ENCODE measurements at regions not wholly inside any gene's neighbourhood (a gene's known extent, or its start where the extent isn't known, plus 50 kb on each side); places are given as distances from the start of the nearest gene placed in this dataset.

DNA sequence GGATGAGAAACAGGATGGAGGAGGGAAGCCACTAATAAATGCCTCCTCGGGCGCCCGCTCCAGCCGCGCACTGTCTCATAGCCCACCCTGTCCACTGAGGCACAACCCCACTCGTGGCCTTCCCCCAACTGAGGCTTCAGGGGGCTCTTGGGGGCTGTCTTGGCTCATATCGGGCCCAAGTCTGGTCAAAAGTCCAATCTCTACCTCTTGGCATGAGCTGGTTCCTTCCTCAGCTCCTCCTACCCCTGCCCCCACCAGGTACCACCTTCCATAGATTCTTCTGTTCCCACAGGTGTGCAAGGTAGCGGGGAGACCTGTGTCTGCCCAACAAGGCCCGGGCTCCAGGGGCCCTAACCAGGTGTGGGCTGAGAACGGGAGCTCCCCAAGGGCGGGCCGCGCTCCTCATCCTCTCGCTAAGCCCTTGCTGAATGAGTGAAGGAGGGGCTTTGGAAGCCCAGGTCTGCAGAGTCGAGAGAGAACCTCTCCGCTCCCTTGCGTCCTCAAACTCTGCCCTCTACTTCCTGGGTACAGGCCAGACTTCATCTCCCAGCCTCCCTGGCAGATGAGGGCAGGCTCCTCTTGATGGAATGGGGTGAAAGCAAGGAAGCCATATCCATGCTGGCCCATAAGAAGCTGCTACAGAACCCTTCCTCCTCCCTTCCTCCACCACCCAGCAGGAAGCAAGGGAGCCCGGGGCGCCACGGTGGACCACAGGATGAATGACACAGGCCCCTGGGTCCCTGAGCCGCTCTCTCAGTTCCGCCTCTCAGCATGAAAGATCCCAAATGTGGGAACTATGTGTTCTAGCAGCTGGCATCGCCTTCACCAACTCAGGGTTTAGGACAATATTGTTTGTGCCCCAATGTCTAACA is 74.7 kb downstream of the PSMG1 start:
- Histone ChIP-seq H3K9me2 (replicated peaks; ENCODE audit: insufficient read depth) (no peaks in the 10 kb centered on the region), H3K79me2 (no peaks in the 10 kb centered on the region), H3K27ac (no peak overlapping the region), H3K9me3 (ENCODE audit: low read depth) (no peaks in the 10 kb centered on the region), H3K36me3 (replicated peaks; ENCODE audit: insufficient read depth, low read depth) (no peaks in the 10 kb centered on the region), H3K4me3 (no peak overlapping the region), H4K20me1 (ENCODE audit: insufficient read depth, poor library complexity, severe bottlenecking) (no peaks in the 10 kb centered on the region), H3K4me2 (no peak overlapping the region), H3K4me1 (ENCODE audit: insufficient read depth) (peaks cover 7% of the 10 kb centered on the region), H3K27me3 (no peaks in the 10 kb centered on the region), H2AFZ (no peak overlapping the region)
- no peak for DNase-seq (ENCODE audit: low spot score)
- TF ChIP-seq, protein P1, sequence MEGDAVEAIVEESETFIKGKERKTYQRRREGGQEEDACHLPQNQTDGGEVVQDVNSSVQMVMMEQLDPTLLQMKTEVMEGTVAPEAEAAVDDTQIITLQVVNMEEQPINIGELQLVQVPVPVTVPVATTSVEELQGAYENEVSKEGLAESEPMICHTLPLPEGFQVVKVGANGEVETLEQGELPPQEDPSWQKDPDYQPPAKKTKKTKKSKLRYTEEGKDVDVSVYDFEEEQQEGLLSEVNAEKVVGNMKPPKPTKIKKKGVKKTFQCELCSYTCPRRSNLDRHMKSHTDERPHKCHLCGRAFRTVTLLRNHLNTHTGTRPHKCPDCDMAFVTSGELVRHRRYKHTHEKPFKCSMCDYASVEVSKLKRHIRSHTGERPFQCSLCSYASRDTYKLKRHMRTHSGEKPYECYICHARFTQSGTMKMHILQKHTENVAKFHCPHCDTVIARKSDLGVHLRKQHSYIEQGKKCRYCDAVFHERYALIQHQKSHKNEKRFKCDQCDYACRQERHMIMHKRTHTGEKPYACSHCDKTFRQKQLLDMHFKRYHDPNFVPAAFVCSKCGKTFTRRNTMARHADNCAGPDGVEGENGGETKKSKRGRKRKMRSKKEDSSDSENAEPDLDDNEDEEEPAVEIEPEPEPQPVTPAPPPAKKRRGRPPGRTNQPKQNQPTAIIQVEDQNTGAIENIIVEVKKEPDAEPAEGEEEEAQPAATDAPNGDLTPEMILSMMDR (IDR thresholded peaks at IDR 0.05; ENCODE audit: poor library complexity), result no peak
- TF ChIP-seq EZH2 (IDR thresholded peaks at IDR 0.05; ENCODE audit: borderline replicate concordance), result no peak
- no peak for TF ChIP-seq EZH2phosphoT487 (IDR thresholded peaks at IDR 0.05; ENCODE audit: low read depth, severe bottlenecking, unreplicated experiment)
- WGBS (ENCODE audit: low lambda C conversion rate, missing lambda C conversion rate), result 95% methylated on average over 23 of the region's 23 CpGs

DNA sequence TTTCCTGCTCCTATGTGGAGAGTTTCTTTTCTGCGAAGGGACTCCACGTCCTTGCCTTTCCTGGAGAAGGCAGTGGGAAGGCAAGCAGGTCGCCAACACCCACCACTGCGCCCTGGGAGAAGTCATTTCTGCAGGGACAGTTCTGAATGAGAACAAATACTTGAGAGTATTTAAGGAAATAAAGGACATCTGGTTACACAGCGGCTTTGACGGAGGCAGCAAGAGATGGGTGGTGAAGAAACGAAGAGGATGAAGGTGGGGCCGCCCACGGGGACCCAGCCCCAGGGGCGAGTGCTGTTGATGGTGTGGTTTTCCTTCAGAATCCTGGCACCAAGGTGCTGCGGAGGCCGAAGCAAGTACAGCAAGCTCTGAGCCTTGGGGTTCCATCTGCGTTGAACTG is 75.5 kb downstream of the PSMG1 start:
- no peak for DNase-seq (ENCODE audit: low spot score)
- H3K9me3 ChIP-seq (ENCODE audit: low read depth), result no peaks in the 10 kb centered on the region
- WGBS (ENCODE audit: low lambda C conversion rate, missing lambda C conversion rate), result 98% methylated on average over 13 of the region's 13 CpGs

DNA sequence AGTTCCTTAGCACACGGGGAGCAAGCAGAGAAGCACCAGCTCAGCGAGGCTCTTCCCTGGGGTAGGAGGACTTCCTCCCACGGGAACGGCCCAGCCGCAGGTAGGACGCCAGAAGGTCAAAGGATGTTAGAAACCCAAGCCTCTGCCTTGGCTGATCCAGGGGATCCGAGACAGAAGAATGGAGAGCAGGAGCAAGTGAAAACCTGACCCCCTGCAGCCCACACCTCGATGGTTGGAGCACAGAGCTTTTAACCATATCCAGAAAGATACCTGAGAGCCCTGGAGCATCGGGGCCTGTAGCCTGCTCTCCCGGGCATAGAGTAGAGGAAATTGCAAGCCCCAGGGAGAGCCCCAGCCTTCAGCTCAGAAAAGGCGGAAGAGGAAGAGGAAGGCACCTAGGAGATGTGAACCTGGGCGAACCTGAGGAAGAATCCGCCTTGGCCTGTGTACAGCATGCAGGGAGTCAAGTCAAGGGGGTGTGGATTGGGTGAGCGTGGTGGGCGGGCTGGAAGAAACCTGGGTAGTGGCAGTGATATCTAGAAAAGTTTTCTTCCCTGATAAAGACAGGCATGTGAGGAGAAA is 76.3 kb downstream of the PSMG1 start:
- Histone ChIP-seq H3K4me3 (no peak overlapping the region), H3K27me3 (no peaks in the 10 kb centered on the region), H3K4me2 (no peak overlapping the region), H2AFZ (no peak overlapping the region), H3K9me3 (ENCODE audit: low read depth) (no peaks in the 10 kb centered on the region), H3K27ac (no peak overlapping the region), H3K9me2 (replicated peaks; ENCODE audit: insufficient read depth) (no peaks in the 10 kb centered on the region), H4K20me1 (ENCODE audit: insufficient read depth, poor library complexity, severe bottlenecking) (no peaks in the 10 kb centered on the region), H3K79me2 (no peaks in the 10 kb centered on the region), H3K4me1 (ENCODE audit: insufficient read depth) (peaks cover 8% of the 10 kb centered on the region), H3K36me3 (replicated peaks; ENCODE audit: insufficient read depth, low read depth) (no peaks in the 10 kb centered on the region)
- no peak for DNase-seq (ENCODE audit: low spot score)
- 95% methylated on average over 15 of the region's 15 CpGs for WGBS (ENCODE audit: low lambda C conversion rate, missing lambda C conversion rate)
- no peak for TF ChIP-seq EZH2phosphoT487 (IDR thresholded peaks at IDR 0.05; ENCODE audit: low read depth, severe bottlenecking, unreplicated experiment)

More for the DNA sequence above, 75.5 kb downstream of the PSMG1 start:
- TF ChIP-seq, protein P1 (IDR thresholded peaks at IDR 0.05; ENCODE audit: poor library complexity), result no peak
- no peak for TF ChIP-seq EZH2 (IDR thresholded peaks at IDR 0.05; ENCODE audit: borderline replicate concordance)
- TF ChIP-seq EZH2phosphoT487 (IDR thresholded peaks at IDR 0.05; ENCODE audit: low read depth, severe bottlenecking, unreplicated experiment), result no peak
- Histone ChIP-seq H3K36me3 (replicated peaks; ENCODE audit: insufficient read depth, low read depth) (no peaks in the 10 kb centered on the region), H3K4me3 (no peak overlapping the region), H4K20me1 (ENCODE audit: insufficient read depth, poor library complexity, severe bottlenecking) (no peaks in the 10 kb centered on the region), H3K9me2 (replicated peaks; ENCODE audit: insufficient read depth) (no peaks in the 10 kb centered on the region), H3K4me1 (ENCODE audit: insufficient read depth) (peaks cover 8% of the 10 kb centered on the region), H3K79me2 (no peaks in the 10 kb centered on the region), H3K27ac (no peak overlapping the region), H3K27me3 (no peaks in the 10 kb centered on the region), H2AFZ (no peak overlapping the region), H3K4me2 (no peak overlapping the region)

DNA sequence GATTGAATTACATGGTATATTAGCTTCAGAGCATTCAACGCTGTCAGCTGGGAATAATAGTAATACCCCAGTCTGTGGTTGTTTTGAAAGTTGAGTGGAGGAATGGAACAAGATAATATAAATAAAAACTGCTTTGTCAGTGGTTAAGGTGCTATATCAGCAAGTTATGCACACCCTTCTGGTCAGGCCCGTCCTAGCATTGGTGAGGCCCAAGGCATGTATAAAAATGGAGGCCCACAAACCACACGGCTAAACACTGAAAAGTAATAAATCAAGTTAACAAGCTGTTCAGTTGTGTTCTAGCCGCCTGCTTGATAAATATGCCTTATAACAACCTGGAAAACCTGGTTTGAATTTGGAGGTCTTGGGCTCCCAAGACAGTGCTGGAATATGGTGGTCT is 77.4 kb downstream of the PSMG1 start:
- H3K27ac ChIP-seq, result peak overlapping the region; percentile 69

More for the DNA sequence above, 77.4 kb downstream of the PSMG1 start:
- Histone ChIP-seq H2AFZ (no peak overlapping the region), H3K9me3 (ENCODE audit: low read depth) (no peaks in the 10 kb centered on the region), H3K9me2 (replicated peaks; ENCODE audit: insufficient read depth) (no peaks in the 10 kb centered on the region), H3K36me3 (replicated peaks; ENCODE audit: insufficient read depth, low read depth) (no peaks in the 10 kb centered on the region), H4K20me1 (ENCODE audit: insufficient read depth, poor library complexity, severe bottlenecking) (no peaks in the 10 kb centered on the region), H3K79me2 (no peaks in the 10 kb centered on the region), H3K27me3 (no peaks in the 10 kb centered on the region), H3K4me2 (no peak overlapping the region), H3K4me3 (no peak overlapping the region), H3K4me1 (ENCODE audit: insufficient read depth) (peaks cover 8% of the 10 kb centered on the region)
- no peak for DNase-seq (ENCODE audit: low spot score)
- 57% methylated on average over 4 of the region's 4 CpGs for WGBS (ENCODE audit: low lambda C conversion rate, missing lambda C conversion rate)
- TF ChIP-seq, protein P1 (IDR thresholded peaks at IDR 0.05; ENCODE audit: poor library complexity), result no peak
- TF ChIP-seq EZH2 (IDR thresholded peaks at IDR 0.05; ENCODE audit: borderline replicate concordance) (no peak), EZH2phosphoT487 (IDR thresholded peaks at IDR 0.05; ENCODE audit: low read depth, severe bottlenecking, unreplicated experiment) (no peak)
